ENCODE measurements at regions not wholly inside any gene's neighbourhood (a gene's known extent, or its start where the extent isn't known, plus 50 kb on each side); places are given as distances from the start of the nearest gene placed in this dataset.

GRCh38 chr13:73299787-73300186 lies 241.0 kb downstream of the KLF5 start:
- TF ChIP-seq CTCF (IDR thresholded peaks at IDR 0.05; ENCODE audit: low read depth, low read length), result no peak
- DNase-seq (ENCODE audit: low read depth, low spot score), result peak; percentile 66
- in situ Hi-C loops (cut with HindIII; ENCODE audit: low sequenced_read_pairs), result no loop called here
- no peak overlapping the region for H3K4me3 ChIP-seq (ENCODE audit: low read depth, low read length)

GRCh38 chr13:73293913-73294523 lies 235.2 kb downstream of the KLF5 start:
- in situ Hi-C loops (cut with HindIII; ENCODE audit: low sequenced_read_pairs), result no loop called here
- H3K4me3 ChIP-seq (ENCODE audit: low read depth, low read length), result no peak overlapping the region
- TF ChIP-seq CTCF (IDR thresholded peaks at IDR 0.05; ENCODE audit: low read depth, low read length), result no peak
- DNase-seq (ENCODE audit: low read depth, low spot score), result no peak

GRCh38 chr13:73292127-73292526 lies 233.3 kb downstream of the KLF5 start:
- DNase-seq (ENCODE audit: low read depth, low spot score), result no peak
- H3K4me3 ChIP-seq (ENCODE audit: low read depth, low read length), result no peak overlapping the region
- no peak for TF ChIP-seq CTCF (IDR thresholded peaks at IDR 0.05; ENCODE audit: low read depth, low read length)
- in situ Hi-C loops (cut with HindIII; ENCODE audit: low sequenced_read_pairs), result no loop called here

- H3K4me3 ChIP-seq (ENCODE audit: low read depth, low read length), result no peak overlapping the region
- DNase-seq (ENCODE audit: low read depth, low spot score), result no peak
- in situ Hi-C loops (cut with HindIII; ENCODE audit: low sequenced_read_pairs), result no loop called here
- TF ChIP-seq CTCF (IDR thresholded peaks at IDR 0.05; ENCODE audit: low read depth, low read length), result no peak
Measured at GRCh38 chr13:73290844-73291243, 232.0 kb downstream of the KLF5 start.

GRCh38 chr13:73288596-73288995 lies 229.8 kb downstream of the KLF5 start:
- no peak for TF ChIP-seq CTCF (IDR thresholded peaks at IDR 0.05; ENCODE audit: low read depth, low read length)
- in situ Hi-C loops (cut with HindIII; ENCODE audit: low sequenced_read_pairs), result no loop called here
- DNase-seq (ENCODE audit: low read depth, low spot score), result no peak
- H3K4me3 ChIP-seq (ENCODE audit: low read depth, low read length), result no peak overlapping the region

GRCh38 chr13:73287831-73288230 lies 229.0 kb downstream of the KLF5 start:
- DNase-seq (ENCODE audit: low read depth, low spot score), result no peak
- no peak for TF ChIP-seq CTCF (IDR thresholded peaks at IDR 0.05; ENCODE audit: low read depth, low read length)
- no peak overlapping the region for H3K4me3 ChIP-seq (ENCODE audit: low read depth, low read length)
- in situ Hi-C loops (cut with HindIII; ENCODE audit: low sequenced_read_pairs), result no loop called here
